Natural killer cell (primary cell): ENCODE measurements at regions not wholly inside any gene's neighbourhood (a gene's known extent, or its start where the extent isn't known, plus 50 kb on each side); places are given as distances from the start of the nearest gene placed in this dataset.

Source experiments
- ATAC-seq, 3 donors: fragments of 150-1000 bp in 2 of 3; fragments of 200-7000 bp in 1 of 3; cut with Tn5 transposase; 1 replicate in 1 of 3; 2 replicates in 2 of 3; pipeline ENCODE4 v1.10.0; 2021; ENCODE audit warnings: mild to moderate bottlenecking in 2 of 3, moderate library complexity in 2 of 3
- DNase-seq, 2 donors: peaks; one replicate each; pipeline versions ENCODE4 v3.0.0 to v3.0.0-alpha.2; 2013 to 2021; ENCODE audit warnings: mixed read lengths in 1 of 2
- H3K27ac ChIP-seq: one replicate; pipeline ENCODE4 v1.5.1; 2013; ENCODE audit warnings: mild to moderate bottlenecking, low read length
- H3K27me3 ChIP-seq: one replicate; pipeline ENCODE4 v1.6.1; 2013; ENCODE audit warnings: low read length; ENCODE audit not compliant: control insufficient read depth, insufficient read depth
- H3K36me3 ChIP-seq: one replicate; pipeline ENCODE4 v1.6.1; 2013; ENCODE audit warnings: low read length; ENCODE audit not compliant: control insufficient read depth, insufficient read depth
- H3K4me1 ChIP-seq: one replicate; pipeline ENCODE4 v1.6.1; 2013; ENCODE audit warnings: low read length; ENCODE audit not compliant: control insufficient read depth, insufficient read depth
- H3K4me3 ChIP-seq: one replicate; pipeline ENCODE4 v1.5.1; 2013; ENCODE audit warnings: low read length
- H3K9me3 ChIP-seq: one replicate; pipeline ENCODE4 v1.6.1; 2013; ENCODE audit warnings: low read length; ENCODE audit not compliant: control insufficient read depth, insufficient read depth
- H3K27ac Mint-ChIP-seq, 2 donors: one replicate each; pipeline ENCODE4 v1.8.0; 2022; ENCODE audit warnings: mild to moderate bottlenecking in 2 of 2, mixed read lengths in 2 of 2, moderate library complexity in 1 of 2
- H3K27me3 Mint-ChIP-seq, 2 donors: one replicate each; pipeline ENCODE4 v1.8.0; 2022; ENCODE audit warnings: low read depth in 2 of 2, mixed read lengths in 2 of 2
- H3K36me3 Mint-ChIP-seq: one replicate; pipeline ENCODE4 v1.8.0; 2022; ENCODE audit warnings: mixed read lengths
- H3K4me1 Mint-ChIP-seq, 2 donors: one replicate each; pipeline ENCODE4 v1.8.0; 2022; ENCODE audit warnings: mixed read lengths in 2 of 2
- H3K4me3 Mint-ChIP-seq: one replicate; pipeline ENCODE4 v1.8.0; 2022; ENCODE audit warnings: mild to moderate bottlenecking, moderate library complexity, mixed read lengths
- H3K9me3 Mint-ChIP-seq, 2 donors: one replicate each; pipeline ENCODE4 v1.8.0; 2022; ENCODE audit warnings: mixed read lengths in 2 of 2
- CTCF ChIP-seq: fragments of 200-600 bp; IDR thresholded peaks from one replicate; pipeline ENCODE4 v1.8.0; 2022; ENCODE audit warnings: antibody characterized with exemption
- WGBS: methylation state at CpG from one replicate; pipeline ENCODE4 v1.1.7; 2013; ENCODE audit warnings: missing lambda C conversion rate; ENCODE audit not compliant: insufficient coverage; 5-methylcytosine and 5-hydroxymethylcytosine counted together
- intact Hi-C: fragments of 100-400 bp; cut with micrococcal nuclease; formaldehyde crosslinking; loops from one replicate; pipeline ENCODE4 v1.14.2; 2022

- H3K27me3 Mint-ChIP-seq = no peaks in the 10 kb centered on the region
- H3K27me3 ChIP-seq = no peaks in the 10 kb centered on the region
- no peak overlapping the region for H3K27ac ChIP-seq
- no peaks in the 10 kb centered on the region for H3K4me1 Mint-ChIP-seq
- DNase-seq (no peak), ATAC-seq (no peak)
- H3K4me3 ChIP-seq = no peak overlapping the region
- WGBS = 82% methylated on average over 1 of the region's 2 CpGs
- intact Hi-C loops = no loop called here
- no peaks in the 10 kb centered on the region for H3K36me3 ChIP-seq
- no peak overlapping the region for H3K27ac Mint-ChIP-seq
- no peaks in the 10 kb centered on the region for H3K36me3 Mint-ChIP-seq
- no peaks in the 10 kb centered on the region for H3K4me1 ChIP-seq
- no peak overlapping the region for H3K4me3 Mint-ChIP-seq
- no peaks in the 10 kb centered on the region for H3K9me3 ChIP-seq
- H3K9me3 Mint-ChIP-seq = peaks cover 3 to 4% of the 10 kb centered on the region in 2 donors
- no peak for TF ChIP-seq CTCF
Measured at GRCh38 chr4:45621971-45622370, 501.9 kb downstream of the GABRG1 start.

DNA sequence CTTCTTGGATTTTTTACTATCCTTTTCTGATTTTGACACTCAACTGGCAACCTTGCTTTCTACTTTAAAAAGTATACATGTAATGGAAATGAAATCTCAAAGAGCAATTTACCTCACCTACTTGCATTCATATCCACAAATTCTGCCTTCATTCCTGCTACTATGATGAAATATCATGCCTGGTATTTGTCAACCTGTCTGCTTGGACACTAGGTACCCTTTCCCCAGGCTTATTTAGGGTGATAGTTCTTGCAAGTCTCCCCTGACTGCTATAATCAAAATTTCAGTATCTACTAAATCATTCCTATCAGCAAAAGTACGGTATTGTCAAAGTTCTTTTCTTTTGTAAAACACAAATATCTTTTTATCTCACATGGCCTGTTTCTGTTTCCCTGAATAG, 503.0 kb downstream of the GABRG1 start:
- 100% methylated on average over 1 of the region's 1 CpG for WGBS
- no peaks in the 10 kb centered on the region for H3K36me3 ChIP-seq
- H3K4me3 ChIP-seq = no peak overlapping the region
- Mint-ChIP-seq H3K36me3 (no peaks in the 10 kb centered on the region), H3K4me3 (no peak overlapping the region), H3K4me1 (no peaks in the 10 kb centered on the region), H3K27me3 (no peaks in the 10 kb centered on the region), H3K27ac (no peak overlapping the region), H3K9me3 (peaks cover 3 to 7% of the 10 kb centered on the region in 2 donors)
- H3K27me3 ChIP-seq = no peaks in the 10 kb centered on the region
- no peak for ATAC-seq
- intact Hi-C loops = no loop called here
- no peak overlapping the region for H3K27ac ChIP-seq
- H3K4me1 ChIP-seq = no peaks in the 10 kb centered on the region
- TF ChIP-seq CTCF = no peak
- no peak for DNase-seq
- no peaks in the 10 kb centered on the region for H3K9me3 ChIP-seq

- H3K9me3 ChIP-seq = no peaks in the 10 kb centered on the region
- intact Hi-C loops = no loop called here
- H3K27me3 ChIP-seq = no peaks in the 10 kb centered on the region
- TF ChIP-seq CTCF = no peak
- H3K4me1 ChIP-seq = no peaks in the 10 kb centered on the region
- 68% methylated on average over 6 of the region's 6 CpGs for WGBS
- Mint-ChIP-seq H3K9me3 (peaks cover 12 to 21% of the 10 kb centered on the region in 2 donors), H3K4me3 (no peak overlapping the region), H3K27ac (no peak overlapping the region), H3K27me3 (no peaks in the 10 kb centered on the region), H3K36me3 (no peaks in the 10 kb centered on the region), H3K4me1 (no peaks in the 10 kb centered on the region)
- no peak overlapping the region for H3K27ac ChIP-seq
- no peaks in the 10 kb centered on the region for H3K36me3 ChIP-seq
- DNase-seq (no peak), ATAC-seq (no peak)
- no peak overlapping the region for H3K4me3 ChIP-seq
Measured at GRCh38 chr4:45596379-45597101, 527.3 kb downstream of the GABRG1 start.

DNA sequence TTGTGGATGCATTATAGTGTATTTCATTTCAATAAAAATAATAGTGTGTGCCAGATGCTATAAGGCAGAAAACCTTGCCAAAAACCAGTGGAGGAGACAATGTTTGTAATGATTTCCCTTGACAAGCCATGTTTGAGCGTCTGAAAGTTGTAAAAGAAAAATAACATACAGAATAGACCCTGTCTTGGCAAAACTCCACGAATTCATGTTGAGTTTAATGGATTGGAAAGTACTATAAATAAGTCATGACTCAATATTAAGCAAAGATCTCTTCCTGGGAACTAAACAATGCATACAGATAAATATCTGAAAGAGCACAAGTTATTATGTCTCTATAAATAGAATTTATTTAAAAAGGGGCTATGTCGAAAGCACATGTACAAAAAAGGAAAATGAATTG, 543.5 kb downstream of the GABRG1 start:
- WGBS = 88% methylated on average over 1 of the region's 3 CpGs
- Mint-ChIP-seq H3K27me3 (no peaks in the 10 kb centered on the region), H3K9me3 (peaks cover 12 to 23% of the 10 kb centered on the region in 2 donors), H3K27ac (no peak overlapping the region), H3K4me3 (no peak overlapping the region), H3K36me3 (no peaks in the 10 kb centered on the region), H3K4me1 (no peaks in the 10 kb centered on the region)
- intact Hi-C loops = no loop called here
- ATAC-seq (no peak), DNase-seq (no peak)
- H3K27ac ChIP-seq = no peak overlapping the region
- no peak overlapping the region for H3K4me3 ChIP-seq
- no peaks in the 10 kb centered on the region for H3K36me3 ChIP-seq
- H3K27me3 ChIP-seq = no peaks in the 10 kb centered on the region
- no peak for TF ChIP-seq CTCF
- H3K9me3 ChIP-seq = peaks cover 7% of the 10 kb centered on the region
- H3K4me1 ChIP-seq = no peaks in the 10 kb centered on the region
